GM21515 (cell line): ENCODE measurements at regions not wholly inside any gene's neighbourhood (a gene's known extent, or its start where the extent isn't known, plus 50 kb on each side); places are given as distances from the start of the nearest gene placed in this dataset.

Experiments
- ATAC-seq: cut with Tn5 transposase; IDR thresholded peaks from one replicate; pipeline ENCODE4 v1.9.1; 2021; ENCODE audit not compliant: unreplicated experiment

GRCh38 chr3:161989012-161989411 is 492.4 kb downstream of the OTOL1 start:
- ATAC-seq: no peak

DNA sequence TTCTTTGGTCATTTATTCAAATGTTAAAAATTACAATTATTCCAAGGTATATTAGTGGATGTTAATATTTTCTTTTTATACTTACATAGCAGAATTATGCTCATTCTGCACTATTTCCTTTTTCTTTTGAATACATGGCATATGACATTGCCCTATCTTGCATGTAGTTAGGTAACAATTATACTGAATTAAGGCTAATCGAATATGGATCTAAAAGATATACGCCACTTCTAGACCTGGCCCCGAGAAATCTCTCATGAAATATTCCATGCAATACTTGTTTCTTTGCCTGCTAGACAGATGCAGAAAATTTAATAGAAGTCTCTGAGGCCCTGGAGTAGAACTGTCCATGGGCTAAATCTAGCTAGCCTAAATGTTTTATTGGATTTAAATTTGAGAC is 493.4 kb downstream of the OTOL1 start:
- no peak for ATAC-seq

- ATAC-seq: no peak
Observed at GRCh38 chr3:161991901-161992540, 495.4 kb downstream of the OTOL1 start.

GRCh38 chr3:161999846-162000245 is 503.2 kb downstream of the OTOL1 start:
- no peak for ATAC-seq

DNA sequence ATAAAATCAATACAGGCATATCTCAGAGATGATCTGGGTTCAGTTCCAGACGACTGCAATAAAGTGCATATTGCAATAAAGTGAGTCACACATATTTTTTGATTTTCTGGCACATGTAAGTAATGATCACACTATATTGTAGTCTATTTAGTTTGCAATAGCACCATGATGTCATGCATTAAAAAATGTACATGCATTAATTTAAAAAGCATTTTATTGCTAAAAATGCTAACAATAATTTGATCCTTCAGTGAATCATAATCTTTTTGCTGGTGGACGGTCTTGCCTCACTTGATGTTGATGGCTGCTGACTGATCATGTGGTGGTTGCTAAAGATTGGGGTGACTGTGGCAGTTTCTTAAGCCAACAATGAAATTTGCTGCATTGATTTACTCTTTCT is 511.1 kb downstream of the OTOL1 start:
- no peak for ATAC-seq

GRCh38 chr3:162012633-162013032 is 516.0 kb downstream of the OTOL1 start:
- no peak for ATAC-seq

GRCh38 chr3:162014284-162014683 is 517.7 kb downstream of the OTOL1 start:
- no peak for ATAC-seq

DNA sequence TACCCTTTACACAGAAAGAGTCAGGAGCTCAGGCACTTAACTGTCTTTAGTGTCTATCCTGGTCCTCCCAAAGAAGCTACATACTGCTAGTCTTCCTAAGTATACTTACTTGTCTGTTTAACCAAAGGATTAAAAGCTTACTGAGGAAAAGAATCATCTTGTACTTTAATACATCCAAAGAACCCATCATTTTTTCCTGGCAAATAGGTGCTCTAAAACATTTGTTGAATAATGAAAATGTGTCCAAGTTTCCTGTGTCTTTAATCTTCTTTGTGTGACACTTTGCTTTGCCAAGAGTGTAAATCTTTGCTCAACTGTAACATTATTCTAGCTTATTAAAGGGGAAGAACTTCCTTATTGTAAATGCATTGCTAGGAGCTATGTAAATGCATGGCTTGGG is 519.2 kb downstream of the OTOL1 start:
- no peak for ATAC-seq

DNA sequence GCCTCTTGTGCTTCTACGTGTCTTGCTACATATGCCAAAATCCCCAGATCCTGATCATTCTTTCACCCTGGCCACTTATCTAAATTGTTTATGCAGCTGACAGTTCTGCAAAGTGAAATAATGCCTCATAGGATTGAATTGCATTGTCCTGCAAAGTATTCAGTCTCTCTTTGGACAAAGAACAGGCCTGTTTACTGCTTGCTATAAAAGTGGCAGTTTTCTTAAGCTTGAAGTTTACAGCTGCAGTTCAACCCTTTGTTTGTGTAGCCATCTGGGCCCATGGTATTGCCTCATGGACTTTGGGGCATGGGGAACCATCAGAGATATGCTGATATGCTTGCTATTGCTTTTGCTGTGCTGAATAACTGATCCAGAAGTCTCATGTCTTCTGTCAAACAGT is 523.2 kb downstream of the OTOL1 start:
- ATAC-seq: no peak

DNA sequence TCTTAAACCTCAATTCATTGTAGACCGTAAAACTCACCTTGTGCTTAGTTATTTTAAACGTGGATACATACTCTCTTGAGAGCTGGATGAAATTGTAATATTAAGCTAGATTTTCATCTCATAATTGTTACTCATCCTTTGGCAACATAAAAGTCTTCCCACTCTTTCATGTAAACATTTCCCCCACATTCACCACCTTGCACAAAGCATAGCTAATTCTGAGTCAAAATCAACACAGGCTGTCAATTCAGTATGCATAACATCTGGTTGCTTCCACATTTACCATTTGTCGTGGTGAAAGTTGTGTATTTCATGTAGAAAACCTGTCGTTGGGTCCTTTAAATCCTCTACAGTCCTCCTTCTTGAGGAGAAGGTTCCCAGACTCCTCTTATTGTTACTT is 524.6 kb downstream of the OTOL1 start:
- no peak for ATAC-seq

GRCh38 chr3:162022911-162023310 is 526.3 kb downstream of the OTOL1 start:
- ATAC-seq: no peak

DNA sequence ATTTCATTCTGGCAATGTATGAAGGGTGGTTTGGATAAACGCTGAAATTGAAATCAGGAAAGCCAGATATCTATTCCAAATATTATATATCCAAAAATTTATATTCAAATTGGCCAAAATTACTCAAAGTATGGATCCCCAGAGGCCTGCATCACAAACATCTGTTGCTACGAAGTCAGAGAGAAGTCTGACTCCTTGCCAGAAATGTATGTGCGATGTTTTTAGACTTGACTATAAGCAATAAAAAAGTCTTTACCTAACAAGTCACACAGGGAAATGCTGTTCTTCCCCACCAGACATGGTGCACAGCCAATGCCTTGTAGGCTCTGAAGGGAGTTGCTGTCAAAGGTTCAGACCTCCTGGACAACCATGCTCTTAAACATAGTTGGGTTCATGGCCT is 533.1 kb downstream of the OTOL1 start:
- no peak for ATAC-seq

- ATAC-seq: no peak
Observed at GRCh38 chr3:162034368-162034767, 537.8 kb downstream of the OTOL1 start.

GRCh38 chr3:162041622-162042021 is 545.0 kb downstream of the OTOL1 start:
- no peak for ATAC-seq

- no peak for ATAC-seq
Observed at GRCh38 chr3:162052636-162053035, 556.0 kb downstream of the OTOL1 start.

DNA sequence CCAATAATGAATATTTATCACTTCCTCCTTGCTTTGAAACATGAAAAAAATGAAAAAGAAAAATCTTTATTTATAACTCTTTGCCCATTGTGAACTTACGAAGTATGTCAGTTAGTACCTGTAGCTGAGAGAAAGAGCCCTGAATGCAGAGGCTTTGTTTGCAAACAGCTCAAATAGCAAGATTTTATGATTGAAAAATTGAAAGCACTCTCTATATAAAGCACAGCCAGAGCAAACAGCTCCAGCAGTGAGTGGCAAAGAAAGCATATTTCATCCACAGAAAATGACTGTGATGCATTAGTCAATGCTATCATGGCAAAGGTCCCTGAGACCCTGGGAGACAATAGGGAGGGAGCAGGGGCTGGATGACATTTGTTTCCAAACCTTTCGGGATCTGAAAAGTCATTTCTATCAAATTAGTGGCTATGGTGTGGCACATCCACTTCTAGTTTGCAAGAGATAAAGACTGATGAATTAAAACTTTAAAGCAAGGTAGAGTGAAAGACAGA is 576.1 kb downstream of the OTOL1 start:
- no peak for ATAC-seq

- no peak for ATAC-seq
Observed at GRCh38 chr3:162073422-162073975, 576.9 kb downstream of the OTOL1 start.

DNA sequence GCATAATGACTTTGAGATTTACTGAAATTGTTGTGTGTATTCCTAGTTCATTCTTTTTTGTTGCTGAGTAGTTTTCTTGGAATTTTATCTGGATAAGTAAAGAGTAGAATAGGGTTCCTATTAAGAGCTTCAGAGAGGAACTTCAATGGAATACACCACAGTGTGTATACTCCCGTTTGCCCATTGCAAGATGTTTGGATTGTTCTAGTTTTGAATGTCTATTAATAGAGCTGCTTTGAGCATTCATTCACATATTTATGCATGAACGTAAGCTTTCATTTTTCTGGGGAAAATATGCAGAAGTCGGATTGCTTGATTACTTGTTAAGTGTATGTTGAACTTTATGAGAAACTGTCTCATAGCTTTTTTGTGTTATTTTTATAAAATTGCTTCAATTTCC is 580.5 kb downstream of the OTOL1 start:
- no peak for ATAC-seq

GRCh38 chr3:162082516-162082915 is 585.9 kb downstream of the OTOL1 start:
- ATAC-seq: no peak

GRCh38 chr3:162087361-162087760 is 590.8 kb downstream of the OTOL1 start:
- no peak for ATAC-seq

DNA sequence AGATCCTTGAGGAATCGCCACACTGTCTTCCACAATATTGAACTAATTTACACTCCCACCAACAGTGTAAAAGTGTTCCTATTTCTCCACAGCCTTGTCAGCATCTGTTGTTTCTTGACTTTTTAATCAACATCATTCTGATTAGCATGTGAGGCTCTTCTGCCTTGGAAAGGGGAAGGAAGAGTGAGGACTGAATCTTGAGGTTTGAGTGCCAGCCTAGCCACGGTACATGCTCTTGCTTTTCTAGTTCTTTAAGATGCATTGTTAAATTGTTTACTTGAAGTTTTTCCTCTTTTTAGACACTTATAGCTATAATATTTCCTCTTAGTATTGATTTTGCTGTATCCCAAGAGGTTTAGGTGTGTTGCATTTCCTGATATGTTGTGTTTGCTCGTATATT is 596.1 kb downstream of the OTOL1 start:
- ATAC-seq: no peak

GRCh38 chr3:162094301-162094700 is 597.7 kb downstream of the OTOL1 start:
- ATAC-seq: no peak

- ATAC-seq: no peak
Observed at GRCh38 chr3:162096874-162097273, 600.3 kb downstream of the OTOL1 start.
